CD14-positive monocyte (primary cell): ENCODE measurements at regions not wholly inside any gene's neighbourhood (a gene's known extent, or its start where the extent isn't known, plus 50 kb on each side); places are given as distances from the start of the nearest gene placed in this dataset.

Experiments
- DNase-seq, 3 donors: peaks; one replicate each; pipeline ENCODE4 v3.0.0-alpha.2; 2011 to 2022
- H2AFZ ChIP-seq: 2 replicates; pipeline ENCODE4 v1.6.0; 2012; ENCODE audit warnings: mild to moderate bottlenecking, low read depth, low read length, inconsistent platforms; ENCODE audit not compliant: insufficient read depth, poor library complexity, severe bottlenecking
- H3K27ac ChIP-seq, 2 donors: 1 replicate in 1 of 2; 2 replicates in 1 of 2; pipeline ENCODE4 v1.5.1; 2012 to 2013; ENCODE audit warnings: low read length in 2 of 2, control low read depth in 1 of 2, inconsistent platforms in 1 of 2, low read depth in 1 of 2, mild to moderate bottlenecking in 1 of 2
- H3K27me3 ChIP-seq, 2 donors: one replicate each; pipeline versions ENCODE4 v1.6.0 to v1.6.1; 2011 to 2013; ENCODE audit warnings: low read length in 2 of 2; ENCODE audit not compliant: control insufficient read depth in 2 of 2, insufficient read depth in 2 of 2
- H3K36me3 ChIP-seq, 2 donors: replicated peaks in 1 of 2; 1 replicate in 1 of 2; 2 replicates in 1 of 2; pipeline versions ENCODE4 v1.5.1 to v1.6.1; 2012 to 2013; ENCODE audit warnings: low read length in 2 of 2, control low read depth in 1 of 2, inconsistent platforms in 1 of 2, mild to moderate bottlenecking in 1 of 2; ENCODE audit not compliant: insufficient read depth in 2 of 2, control insufficient read depth in 1 of 2
- H3K4me1 ChIP-seq, 2 donors: 1 replicate in 1 of 2; 2 replicates in 1 of 2; pipeline versions ENCODE4 v1.5.1 to v1.6.1; 2012 to 2013; ENCODE audit warnings: low read length in 2 of 2, control low read depth in 1 of 2, inconsistent platforms in 1 of 2, mild to moderate bottlenecking in 1 of 2, moderate library complexity in 1 of 2; ENCODE audit not compliant: insufficient read depth in 2 of 2, control insufficient read depth in 1 of 2
- H3K4me2 ChIP-seq: replicated peaks from 2 replicates; pipeline ENCODE3; 2012; ENCODE audit warnings: low read length, moderate library complexity, mild to moderate bottlenecking; ENCODE audit not compliant: poor library complexity, severe bottlenecking; ENCODE audit errors: extremely low read depth
- H3K4me3 ChIP-seq, 3 experiments: fragments of 200-600 bp in 1 of 3; sonication (generic) in 1 of 3; replicated peaks in 1 of 3; 1 replicate in 2 of 3; 2 replicates in 1 of 3; pipeline ENCODE4 v1.5.1; 2011 to 2013; ENCODE audit warnings: low read length in 3 of 3, mild to moderate bottlenecking in 3 of 3, control low read depth in 2 of 3, low read depth in 2 of 3, inconsistent platforms in 1 of 3, moderate library complexity in 1 of 3
- H3K79me2 ChIP-seq: 2 replicates; pipeline ENCODE4 v1.6.0; 2012; ENCODE audit warnings: mild to moderate bottlenecking, control low read depth, inconsistent platforms, low read length, moderate library complexity; ENCODE audit not compliant: insufficient read depth
- H3K9ac ChIP-seq: 2 replicates; pipeline ENCODE4 v1.6.0; 2017; ENCODE audit warnings: low read length, mild to moderate bottlenecking; ENCODE audit not compliant: insufficient read depth, poor library complexity, severe bottlenecking
- H3K9me3 ChIP-seq, 2 donors: replicated peaks in 1 of 2; 1 replicate in 1 of 2; 2 replicates in 1 of 2; pipeline versions ENCODE4 v1.5.1 to v1.6.1; 2012 to 2013; ENCODE audit warnings: low read length in 2 of 2, control low read depth in 1 of 2; ENCODE audit not compliant: control insufficient read depth in 1 of 2, insufficient read depth in 1 of 2
- H4K20me1 ChIP-seq: 2 replicates; pipeline ENCODE4 v1.6.0; 2012; ENCODE audit warnings: mild to moderate bottlenecking, low read length, control low read depth, moderate library complexity; ENCODE audit not compliant: insufficient read depth
- H3K27ac Mint-ChIP-seq, 7 donors: one replicate each; pipeline ENCODE4 v1.8.0; 2020; ENCODE audit warnings: mild to moderate bottlenecking in 7 of 7, mixed read lengths in 7 of 7, moderate library complexity in 6 of 7, inconsistent platforms in 2 of 7
- H3K27me3 Mint-ChIP-seq, 3 donors: one replicate each; pipeline ENCODE4 v1.8.0; 2021 to 2022; ENCODE audit warnings: low read depth in 3 of 3, mild to moderate bottlenecking in 3 of 3, mixed read lengths in 3 of 3, moderate library complexity in 3 of 3, inconsistent platforms in 1 of 3
- H3K36me3 Mint-ChIP-seq, 2 donors: one replicate each; pipeline ENCODE4 v1.8.0; 2020; ENCODE audit warnings: mixed read lengths in 2 of 2, inconsistent platforms in 1 of 2, mild to moderate bottlenecking in 1 of 2
- H3K4me1 Mint-ChIP-seq: one replicate; pipeline ENCODE4 v1.8.0; 2020; ENCODE audit warnings: mild to moderate bottlenecking, mixed read lengths
- H3K4me3 Mint-ChIP-seq, 2 donors: one replicate each; pipeline ENCODE4 v1.8.0; 2020; ENCODE audit warnings: mild to moderate bottlenecking in 2 of 2, mixed read lengths in 2 of 2, moderate library complexity in 1 of 2
- H3K9me3 Mint-ChIP-seq, 7 donors: one replicate each; pipeline ENCODE4 v1.8.0; 2020 to 2022; ENCODE audit warnings: mixed read lengths in 7 of 7, mild to moderate bottlenecking in 6 of 7, moderate library complexity in 6 of 7, inconsistent platforms in 2 of 7
- WGBS: methylation state at CpG from one replicate; pipeline ENCODE4 v1.1.5; 2013; ENCODE audit warnings: missing lambda C conversion rate; ENCODE audit not compliant: insufficient coverage; 5-methylcytosine and 5-hydroxymethylcytosine counted together
- intact Hi-C, 2 donors: fragments of 100-400 bp; cut with micrococcal nuclease; formaldehyde crosslinking; loops; one replicate each; pipeline versions ENCODE4 v1.15.0 to v1.15.1; 2023
- TF ChIP-seq, protein P1 (sequence below): fragments of 200-600 bp; IDR thresholded peaks from one replicate; pipeline ENCODE4 v1.8.0; 2022; ENCODE audit warnings: antibody characterized with exemption, mild to moderate bottlenecking

DNA sequence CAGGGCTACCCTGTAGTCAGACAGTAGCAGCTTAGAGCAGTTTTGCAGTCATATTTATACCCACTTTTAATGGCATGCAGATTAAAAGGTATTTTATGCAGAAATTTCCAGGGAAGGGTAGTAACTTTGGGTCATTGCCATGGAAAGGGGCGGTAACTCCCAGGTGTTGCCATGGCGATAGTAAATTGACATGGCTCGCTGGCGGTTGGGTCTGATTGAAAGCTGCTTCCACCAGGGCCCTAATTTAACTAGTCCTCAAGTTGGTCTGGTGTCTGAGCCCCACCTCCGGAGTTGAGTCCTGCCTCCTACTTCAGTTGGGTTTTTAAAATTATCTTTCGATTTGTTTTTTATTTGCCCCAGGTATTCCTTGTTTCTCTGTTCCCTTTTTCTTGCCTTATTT is 70.1 kb downstream of the NAA11 start:
- intact Hi-C loops, result no loop called here
- Histone ChIP-seq H3K9me3 (peaks cover 8 to 19% of the 10 kb centered on the region in 2 donors), H3K36me3 (no peaks in the 10 kb centered on the region), H2AFZ (no peak overlapping the region), H4K20me1 (no peaks in the 10 kb centered on the region), H3K79me2 (no peaks in the 10 kb centered on the region), H3K9ac (no peak overlapping the region), H3K27ac (no peak overlapping the region), H3K4me1 (no peaks in the 10 kb centered on the region), H3K4me2 (no peak overlapping the region), H3K27me3 (no peaks in the 10 kb centered on the region), H3K4me3 (no peak overlapping the region)
- Mint-ChIP-seq H3K4me3 (no peak overlapping the region), H3K9me3 (peaks cover 3 to 15% (median 14%) of the 10 kb centered on the region in 7 donors), H3K27ac (no peak overlapping the region), H3K4me1 (peaks cover 2% of the 10 kb centered on the region), H3K36me3 (no peaks in the 10 kb centered on the region), H3K27me3 (no peaks in the 10 kb centered on the region)
- WGBS, result 98% methylated on average over 4 of the region's 6 CpGs
- TF ChIP-seq, protein P1, sequence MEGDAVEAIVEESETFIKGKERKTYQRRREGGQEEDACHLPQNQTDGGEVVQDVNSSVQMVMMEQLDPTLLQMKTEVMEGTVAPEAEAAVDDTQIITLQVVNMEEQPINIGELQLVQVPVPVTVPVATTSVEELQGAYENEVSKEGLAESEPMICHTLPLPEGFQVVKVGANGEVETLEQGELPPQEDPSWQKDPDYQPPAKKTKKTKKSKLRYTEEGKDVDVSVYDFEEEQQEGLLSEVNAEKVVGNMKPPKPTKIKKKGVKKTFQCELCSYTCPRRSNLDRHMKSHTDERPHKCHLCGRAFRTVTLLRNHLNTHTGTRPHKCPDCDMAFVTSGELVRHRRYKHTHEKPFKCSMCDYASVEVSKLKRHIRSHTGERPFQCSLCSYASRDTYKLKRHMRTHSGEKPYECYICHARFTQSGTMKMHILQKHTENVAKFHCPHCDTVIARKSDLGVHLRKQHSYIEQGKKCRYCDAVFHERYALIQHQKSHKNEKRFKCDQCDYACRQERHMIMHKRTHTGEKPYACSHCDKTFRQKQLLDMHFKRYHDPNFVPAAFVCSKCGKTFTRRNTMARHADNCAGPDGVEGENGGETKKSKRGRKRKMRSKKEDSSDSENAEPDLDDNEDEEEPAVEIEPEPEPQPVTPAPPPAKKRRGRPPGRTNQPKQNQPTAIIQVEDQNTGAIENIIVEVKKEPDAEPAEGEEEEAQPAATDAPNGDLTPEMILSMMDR, result no peak
- DNase-seq, result no peak

DNA sequence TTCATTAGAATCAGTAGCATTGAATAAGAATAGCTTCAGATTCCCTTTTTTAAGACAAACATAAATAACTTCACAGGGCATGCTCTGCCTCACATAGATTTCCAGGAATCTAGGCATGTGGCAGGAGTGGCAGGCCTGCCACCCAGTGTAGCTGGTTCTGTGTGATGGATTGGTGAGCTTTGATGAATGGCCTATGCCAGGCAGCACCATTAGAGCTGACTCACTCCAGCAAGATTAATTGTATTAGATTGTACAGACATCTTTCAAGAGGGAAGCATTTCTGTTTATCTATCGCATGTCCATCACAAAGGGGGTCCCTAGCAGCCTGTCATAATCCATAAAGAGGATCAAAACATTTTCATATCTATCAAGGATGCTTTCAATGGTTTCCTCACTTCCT is 71.9 kb downstream of the NAA11 start:
- Mint-ChIP-seq H3K27ac (no peak overlapping the region), H3K4me3 (no peak overlapping the region), H3K4me1 (peaks cover 9% of the 10 kb centered on the region), H3K27me3 (peaks cover 0 to 2% (median 0%) of the 10 kb centered on the region in 3 donors), H3K36me3 (no peaks in the 10 kb centered on the region), H3K9me3 (peaks cover 2 to 11% (median 6%) of the 10 kb centered on the region in 7 donors)
- Histone ChIP-seq H2AFZ (no peak overlapping the region), H4K20me1 (no peaks in the 10 kb centered on the region), H3K4me3 (no peak overlapping the region), H3K9me3 (peaks cover 4 to 12% of the 10 kb centered on the region in 2 donors), H3K4me1 (peaks cover 0 to 4% of the 10 kb centered on the region in 2 donors), H3K27me3 (no peaks in the 10 kb centered on the region), H3K36me3 (no peaks in the 10 kb centered on the region), H3K4me2 (no peak overlapping the region), H3K27ac (no peak overlapping the region), H3K9ac (no peak overlapping the region), H3K79me2 (no peaks in the 10 kb centered on the region)
- TF ChIP-seq, protein P1, result no peak
- intact Hi-C loops, result no loop called here
- no peak for DNase-seq
- WGBS, result no CpG with 5 or more reads among the region's 1 CpG
